Nephron progenitor cell (in vitro differentiated cells): ENCODE measurements at regions not wholly inside any gene's neighbourhood (a gene's known extent, or its start where the extent isn't known, plus 50 kb on each side); places are given as distances from the start of the nearest gene placed in this dataset.

Experiments used
- DNase-seq: peaks from one replicate; pipeline ENCODE4 v3.0.0; 2021
- H3K27ac Mint-ChIP-seq: 2 replicates; pipeline ENCODE4 v1.8.0; 2021; ENCODE audit warnings: mild to moderate bottlenecking, moderate library complexity, mixed read lengths
- H3K27me3 Mint-ChIP-seq: 2 replicates; pipeline ENCODE4 v1.8.0; 2021; ENCODE audit warnings: mild to moderate bottlenecking, low read depth, mixed read lengths; ENCODE audit not compliant: poor library complexity
- H3K36me3 Mint-ChIP-seq: 2 replicates; pipeline ENCODE4 v1.8.0; 2021; ENCODE audit warnings: low read depth, mixed read lengths
- H3K4me1 Mint-ChIP-seq: 2 replicates; pipeline ENCODE4 v1.8.0; 2021; ENCODE audit warnings: mixed read lengths
- H3K4me3 Mint-ChIP-seq: 2 replicates; pipeline ENCODE4 v1.8.0; 2021; ENCODE audit warnings: mild to moderate bottlenecking, moderate library complexity, mixed read lengths
- H3K9me3 Mint-ChIP-seq: 2 replicates; pipeline ENCODE4 v1.8.0; 2021; ENCODE audit warnings: mild to moderate bottlenecking, moderate library complexity, mixed read lengths
- TF ChIP-seq, protein P1 (sequence below): fragments of 200-600 bp; sonication (generic); IDR thresholded peaks from 2 replicates; pipeline ENCODE4 v1.5.0; 2021; ENCODE audit warnings: antibody characterized with exemption

DNA sequence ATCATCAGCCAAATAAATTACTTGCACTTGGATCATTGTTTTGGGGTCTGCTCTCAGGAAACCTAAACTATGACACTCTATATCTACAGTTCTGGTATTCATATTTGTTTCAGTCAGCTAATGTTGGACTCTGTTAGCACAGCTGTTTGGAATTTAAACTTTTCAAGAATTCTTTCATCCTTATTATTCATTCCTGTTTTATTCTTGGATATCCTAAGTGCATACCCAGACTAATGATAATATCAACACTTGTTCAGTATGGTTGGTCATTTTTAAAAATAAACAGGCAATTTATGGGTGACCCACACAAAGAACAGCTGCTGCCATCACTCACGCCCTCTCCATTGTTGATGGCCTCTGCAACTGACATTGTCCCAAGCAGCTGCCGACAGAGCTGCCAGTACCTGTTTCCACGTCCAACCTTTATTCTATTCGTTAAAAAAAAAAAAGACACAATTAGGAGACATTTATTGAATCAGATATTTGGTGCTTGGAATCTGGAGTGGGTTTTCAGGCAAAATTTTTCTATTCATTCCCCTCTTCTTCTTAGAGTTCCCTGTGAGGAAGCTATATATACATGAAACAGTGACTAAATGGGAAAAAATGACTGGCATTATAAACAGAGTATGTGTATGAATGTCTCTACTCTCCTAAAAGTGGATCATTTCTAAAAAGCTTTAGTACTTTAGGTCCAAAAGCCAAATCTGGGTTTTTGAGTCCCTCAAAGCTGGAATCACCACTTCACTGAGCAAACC is 252.1 kb upstream of the NAV3 start:
- Mint-ChIP-seq H3K9me3 (no peaks in the 10 kb centered on the region), H3K27ac (no peak overlapping the region), H3K4me3 (no peak overlapping the region), H3K4me1 (no peaks in the 10 kb centered on the region), H3K36me3 (no peaks in the 10 kb centered on the region), H3K27me3 (no peaks in the 10 kb centered on the region)
- no peak for DNase-seq
- TF ChIP-seq, protein P1, sequence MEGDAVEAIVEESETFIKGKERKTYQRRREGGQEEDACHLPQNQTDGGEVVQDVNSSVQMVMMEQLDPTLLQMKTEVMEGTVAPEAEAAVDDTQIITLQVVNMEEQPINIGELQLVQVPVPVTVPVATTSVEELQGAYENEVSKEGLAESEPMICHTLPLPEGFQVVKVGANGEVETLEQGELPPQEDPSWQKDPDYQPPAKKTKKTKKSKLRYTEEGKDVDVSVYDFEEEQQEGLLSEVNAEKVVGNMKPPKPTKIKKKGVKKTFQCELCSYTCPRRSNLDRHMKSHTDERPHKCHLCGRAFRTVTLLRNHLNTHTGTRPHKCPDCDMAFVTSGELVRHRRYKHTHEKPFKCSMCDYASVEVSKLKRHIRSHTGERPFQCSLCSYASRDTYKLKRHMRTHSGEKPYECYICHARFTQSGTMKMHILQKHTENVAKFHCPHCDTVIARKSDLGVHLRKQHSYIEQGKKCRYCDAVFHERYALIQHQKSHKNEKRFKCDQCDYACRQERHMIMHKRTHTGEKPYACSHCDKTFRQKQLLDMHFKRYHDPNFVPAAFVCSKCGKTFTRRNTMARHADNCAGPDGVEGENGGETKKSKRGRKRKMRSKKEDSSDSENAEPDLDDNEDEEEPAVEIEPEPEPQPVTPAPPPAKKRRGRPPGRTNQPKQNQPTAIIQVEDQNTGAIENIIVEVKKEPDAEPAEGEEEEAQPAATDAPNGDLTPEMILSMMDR, result no peak

DNA sequence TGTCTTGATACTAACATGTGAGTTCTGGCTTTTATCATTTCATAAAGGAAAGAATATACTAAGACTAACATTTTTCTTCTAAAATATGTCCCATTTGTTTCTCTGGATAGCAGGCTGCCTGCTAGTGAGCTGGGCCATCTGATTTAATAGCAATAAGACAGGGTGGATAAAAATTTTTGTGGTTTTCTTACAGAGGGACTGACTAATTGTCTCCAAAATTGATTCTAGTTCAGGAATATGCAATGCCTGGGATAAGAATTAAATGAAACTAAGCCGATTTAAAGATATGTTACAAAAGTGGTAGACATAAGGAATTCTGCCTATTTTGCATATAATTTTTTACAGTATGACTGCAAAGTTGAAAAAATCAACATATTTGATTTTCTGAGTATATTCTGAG is 252.9 kb upstream of the NAV3 start:
- TF ChIP-seq, protein P1, result no peak
- no peak overlapping the region for H3K27ac Mint-ChIP-seq
- no peaks in the 10 kb centered on the region for H3K36me3 Mint-ChIP-seq
- H3K27me3 Mint-ChIP-seq, result no peaks in the 10 kb centered on the region
- no peaks in the 10 kb centered on the region for H3K4me1 Mint-ChIP-seq
- no peak overlapping the region for H3K4me3 Mint-ChIP-seq
- no peaks in the 10 kb centered on the region for H3K9me3 Mint-ChIP-seq
- DNase-seq, result no peak

DNA sequence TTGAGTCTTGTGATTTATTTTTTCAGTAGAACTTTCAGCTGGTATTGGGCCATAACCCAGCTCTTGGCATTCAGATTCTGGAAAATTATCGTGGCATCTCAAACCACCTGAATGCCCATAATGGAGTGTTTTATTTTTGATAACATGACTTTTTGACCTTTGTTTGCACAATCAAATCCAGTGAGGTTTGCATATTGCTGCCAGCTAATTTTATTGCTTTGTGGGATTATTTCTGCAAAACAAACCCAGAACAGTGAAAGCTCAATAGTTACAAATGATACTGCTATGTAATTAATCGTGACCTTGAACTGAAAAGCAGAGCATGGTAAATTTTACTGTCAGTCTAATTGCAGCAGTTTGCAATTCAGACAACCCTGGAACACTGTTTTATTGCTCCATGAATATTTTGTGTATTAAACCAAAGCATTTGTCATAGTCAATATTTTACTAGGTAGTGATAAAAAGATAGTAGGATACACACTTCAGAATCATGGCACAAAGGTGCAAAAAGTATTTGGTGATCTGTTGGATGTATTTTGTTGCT is 255.2 kb upstream of the NAV3 start:
- Mint-ChIP-seq H3K27me3 (peaks cover 2% of the 10 kb centered on the region), H3K4me1 (no peaks in the 10 kb centered on the region), H3K27ac (no peak overlapping the region), H3K36me3 (no peaks in the 10 kb centered on the region), H3K4me3 (no peak overlapping the region), H3K9me3 (no peaks in the 10 kb centered on the region)
- TF ChIP-seq, protein P1, result no peak
- DNase-seq, result no peak

DNA sequence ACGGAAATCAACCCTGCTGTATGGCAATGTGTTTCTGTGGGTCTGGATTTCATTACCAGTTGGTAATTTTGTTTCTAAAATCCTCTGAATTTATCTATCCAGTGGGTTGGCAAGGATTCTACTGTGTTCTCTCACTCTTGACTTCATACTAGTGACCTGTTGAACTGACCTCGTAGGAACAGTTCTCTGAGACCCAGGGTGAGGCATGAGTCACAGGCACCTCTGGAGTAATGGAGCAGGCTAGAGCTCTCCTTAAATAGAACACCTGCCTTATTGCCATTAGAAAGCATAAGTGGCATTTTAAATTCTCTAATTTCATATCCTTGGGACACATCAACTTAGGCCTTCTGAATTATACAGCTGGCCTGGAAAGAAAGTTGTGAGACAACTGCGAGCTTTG is 258.3 kb upstream of the NAV3 start:
- no peak for DNase-seq
- TF ChIP-seq, protein P1, result no peak
- H3K27me3 Mint-ChIP-seq, result peaks cover 2% of the 10 kb centered on the region
- no peaks in the 10 kb centered on the region for H3K9me3 Mint-ChIP-seq
- H3K36me3 Mint-ChIP-seq, result no peaks in the 10 kb centered on the region
- H3K4me1 Mint-ChIP-seq, result no peaks in the 10 kb centered on the region
- H3K27ac Mint-ChIP-seq, result no peak overlapping the region
- H3K4me3 Mint-ChIP-seq, result no peak overlapping the region

DNA sequence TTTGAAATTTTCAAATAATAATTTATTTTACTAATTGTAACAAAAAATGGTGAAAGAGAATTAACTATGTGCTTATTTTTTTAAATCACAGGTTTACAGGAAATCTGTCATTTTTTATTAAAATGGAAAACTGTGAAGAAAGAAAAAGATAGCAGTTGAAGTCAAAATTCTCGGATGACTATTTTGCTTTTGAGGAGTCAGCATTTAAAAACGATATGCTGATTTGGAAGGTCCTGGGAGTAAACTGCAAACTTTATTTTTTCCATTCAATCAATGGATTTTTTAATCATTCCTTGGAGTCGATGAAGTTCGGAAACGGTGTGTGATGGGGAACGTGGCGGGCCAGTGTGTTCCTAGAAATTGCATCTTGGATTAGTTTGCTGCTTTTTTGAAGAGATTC is 258.9 kb upstream of the NAV3 start:
- TF ChIP-seq, protein P1, result no peak
- no peak for DNase-seq
- Mint-ChIP-seq H3K27me3 (peaks cover 2% of the 10 kb centered on the region), H3K9me3 (no peaks in the 10 kb centered on the region), H3K36me3 (no peaks in the 10 kb centered on the region), H3K4me3 (no peak overlapping the region), H3K27ac (no peak overlapping the region), H3K4me1 (no peaks in the 10 kb centered on the region)

DNA sequence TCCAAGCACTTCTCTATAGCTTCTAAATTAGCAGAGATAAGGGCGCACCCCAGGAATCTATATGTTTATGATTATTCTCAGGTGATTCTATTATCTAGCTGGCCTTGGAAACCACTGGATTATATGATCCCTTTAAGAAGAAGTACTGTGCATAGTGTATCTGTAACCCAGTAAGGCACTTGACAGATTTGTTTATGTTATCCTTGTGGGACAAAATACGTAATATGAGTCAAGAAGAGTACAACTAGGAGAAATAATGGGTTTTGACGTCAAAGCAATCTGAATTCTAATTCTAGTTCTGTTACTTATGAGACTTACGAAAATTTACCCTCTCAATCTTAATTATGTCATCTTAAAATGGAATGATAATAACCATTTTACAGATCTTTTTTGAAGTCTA is 259.6 kb upstream of the NAV3 start:
- TF ChIP-seq, protein P1, result no peak

More for the DNA sequence above, 259.6 kb upstream of the NAV3 start:
- no peaks in the 10 kb centered on the region for H3K9me3 Mint-ChIP-seq
- no peaks in the 10 kb centered on the region for H3K4me1 Mint-ChIP-seq
- no peak overlapping the region for H3K27ac Mint-ChIP-seq
- H3K4me3 Mint-ChIP-seq, result no peak overlapping the region
- DNase-seq, result no peak
- no peaks in the 10 kb centered on the region for H3K36me3 Mint-ChIP-seq
- peaks cover 2% of the 10 kb centered on the region for H3K27me3 Mint-ChIP-seq
